GM12878 (cell line): ENCODE measurements at regions not wholly inside any gene's neighbourhood (a gene's known extent, or its start where the extent isn't known, plus 50 kb on each side); places are given as distances from the start of the nearest gene placed in this dataset.

Experiments
- ATAC-seq: fragments of 200-7000 bp; cut with Tn5 transposase; 3 replicates; pipeline ENCODE4 v1.9.1; 2020; ENCODE audit warnings: mild to moderate bottlenecking, moderate library complexity
- BruUV-seq: library from RNA; stranded (reverse); fragments of 400-500 nt; replicated peaks from 2 replicates; lab custom pipeline; 2021; lab: Mats Ljungman, UMichigan
- CTCF ChIA-PET: fragments of 300-600 bp; sonication (Branson Sonifier 250); formaldehyde crosslinking; extraction: SDS; loops from one replicate; lab custom pipeline; 2021; ENCODE audit warnings: inconsistent platforms; lab: Yijun Ruan, JAX
- POLR2A ChIA-PET: fragments of 350-600 bp; formaldehyde crosslinking; extraction: SDS; loops from one replicate; lab custom pipeline; 2021; ENCODE audit warnings: inconsistent platforms; lab: Charles Lee
- RAD21 ChIA-PET: fragments of 300-600 bp; sonication (Branson Sonifier 250); formaldehyde crosslinking; loops from one replicate; lab custom pipeline; 2023; ENCODE audit warnings: antibody characterized with exemption; ENCODE audit not compliant: unreplicated experiment; lab: Charles Lee
- SMC1A ChIA-PET: fragments of 300-600 bp; sonication (Branson Sonifier 250); formaldehyde crosslinking; loops from one replicate; lab custom pipeline; 2023; ENCODE audit not compliant: unreplicated experiment, uncharacterized antibody; lab: Charles Lee
- DNase-seq: peaks from one replicate; pipeline ENCODE4 v3.0.0-alpha.2; 2011; ENCODE audit warnings: low read depth, low spot score
- FAIRE-seq: peaks from 3 replicates; lab custom pipeline; 2011; peaks lifted over from hg19 to GRCh38; lab: Jason Lieb, UNC
- H2AFZ ChIP-seq: 2 replicates; pipeline ENCODE4 v1.6.0; 2011; ENCODE audit warnings: low read depth, low read length, control low read depth; ENCODE audit not compliant: control insufficient read depth
- H3K27ac ChIP-seq: 2 replicates; pipeline ENCODE4 v1.5.1; 2011; ENCODE audit warnings: control low read depth; ENCODE audit not compliant: control insufficient read depth, insufficient read depth
- H3K27me3 ChIP-seq, 2 experiments: replicated peaks in 1 of 2; 2 replicates each; pipeline versions ENCODE4 v1.6.0 to v1.6.1; 2011; ENCODE audit warnings: low read length in 1 of 2; ENCODE audit not compliant: control insufficient read depth in 2 of 2, insufficient read depth in 2 of 2
- H3K36me3 ChIP-seq, 2 experiments: 2 replicates each; pipeline ENCODE4 v1.5.1; 2011; ENCODE audit warnings: low read length in 1 of 2; ENCODE audit not compliant: control insufficient read depth in 2 of 2, insufficient read depth in 2 of 2
- H3K4me1 ChIP-seq: 2 replicates; pipeline ENCODE4 v1.6.1; 2011; ENCODE audit warnings: mild to moderate bottlenecking, low read length, moderate library complexity, mixed read lengths; ENCODE audit not compliant: control insufficient read depth, insufficient read depth
- H3K4me2 ChIP-seq: 2 replicates; pipeline ENCODE4 v1.6.0; 2011; ENCODE audit warnings: control low read depth; ENCODE audit not compliant: control insufficient read depth, insufficient read depth
- H3K4me3 ChIP-seq: fragments of 200-600 bp; sonication (generic); 2 replicates; pipeline ENCODE4 v1.5.1; 2016
- H3K79me2 ChIP-seq: 2 replicates; pipeline ENCODE4 v1.6.0; 2011; ENCODE audit warnings: low read length; ENCODE audit not compliant: control insufficient read depth, insufficient read depth
- H3K9ac ChIP-seq: 2 replicates; pipeline ENCODE4 v1.8.0; 2011; ENCODE audit warnings: low read length, control low read depth, mixed read lengths; ENCODE audit not compliant: control insufficient read depth, insufficient read depth
- H3K9me3 ChIP-seq: replicated peaks from 3 replicates; pipeline ENCODE4 v1.5.1; 2011; ENCODE audit warnings: mild to moderate bottlenecking, low read length; ENCODE audit not compliant: control insufficient read depth, insufficient read depth
- H4K20me1 ChIP-seq: 2 replicates; pipeline ENCODE4 v1.6.0; 2011; ENCODE audit not compliant: control insufficient read depth, insufficient read depth
- CBX5 ChIP-seq: sonication (generic); IDR thresholded peaks from 2 replicates; pipeline ENCODE4 v1.6.1; 2016; ENCODE audit warnings: low read depth, moderate library complexity, mild to moderate bottlenecking, inconsistent platforms
- DPF2 ChIP-seq: fragments of 450-650 bp; IDR thresholded peaks from 2 replicates; pipeline ENCODE4 v1.6.1; 2017; ENCODE audit warnings: mild to moderate bottlenecking
- E2F4 ChIP-seq: IDR thresholded peaks from 2 replicates; pipeline ENCODE4 v1.6.1; 2012; ENCODE audit warnings: low read depth, low read length, improper control_type of control experiment
- EGR1 ChIP-seq, 2 experiments: IDR thresholded peaks; 1 replicate in 1 of 2; 2 replicates in 1 of 2; pipeline ENCODE4 v1.6.1; 2011 to 2012; ENCODE audit warnings: low read depth in 2 of 2, low read length in 2 of 2, borderline replicate concordance in 1 of 2, mild to moderate bottlenecking in 1 of 2, moderate library complexity in 1 of 2
- JUND ChIP-seq: IDR thresholded peaks from 2 replicates; pipeline ENCODE4 v1.6.1; 2012; ENCODE audit warnings: low read depth, mild to moderate bottlenecking, low read length, improper control_type of control experiment, moderate library complexity
- KAT2A ChIP-seq: conservative IDR thresholded peaks from 2 replicates; pipeline ENCODE4 v1.6.1; 2011; ENCODE audit warnings: low read depth, low read length; ENCODE audit not compliant: control insufficient read depth
- MLLT1 ChIP-seq: fragments of 450-650 bp; IDR thresholded peaks from 2 replicates; pipeline ENCODE4 v1.6.1; 2016; ENCODE audit warnings: mild to moderate bottlenecking
- PAX5 ChIP-seq: IDR thresholded peaks from 2 replicates; pipeline ENCODE4 v1.6.1; 2011; ENCODE audit warnings: low read depth, low read length, borderline replicate concordance
- STAT3 ChIP-seq: IDR thresholded peaks from 2 replicates; pipeline ENCODE4 v1.6.1; 2011; ENCODE audit warnings: low read depth, low read length, improper control_type of control experiment
- TARDBP ChIP-seq: IDR thresholded peaks from 2 replicates; pipeline ENCODE4 v1.6.1; 2016; ENCODE audit warnings: borderline replicate concordance
- ZBTB33 ChIP-seq: fragments of 450-650 bp; IDR thresholded peaks from 2 replicates; pipeline ENCODE4 v1.6.1; 2017; ENCODE audit warnings: mild to moderate bottlenecking
- ZNF207 ChIP-seq: fragments of 450-650 bp; IDR thresholded peaks from 2 replicates; pipeline ENCODE4 v1.6.1; 2014; ENCODE audit warnings: antibody characterized with exemption, mild to moderate bottlenecking, borderline replicate concordance
- ZNF24 ChIP-seq: fragments of 450-650 bp; IDR thresholded peaks from 2 replicates; pipeline ENCODE4 v1.6.1; 2017; ENCODE audit warnings: antibody characterized with exemption, mild to moderate bottlenecking
- WGBS: methylation state at CpG from one replicate; pipeline ENCODE4 v1.1.6; 2016; ENCODE audit warnings: low lambda C conversion rate; ENCODE audit not compliant: insufficient replicate concordance, insufficient coverage; ENCODE audit errors: missing lambda C conversion rate; 5-methylcytosine and 5-hydroxymethylcytosine counted together
- in situ Hi-C: fragments of 300-500 bp; cut with MboI; formaldehyde crosslinking; loops from 9 replicates; pipeline ENCODE4 v1.14.3; 2018; ENCODE audit warnings: mixed read lengths
- intact Hi-C: fragments of 100-400 bp; cut with micrococcal nuclease; formaldehyde crosslinking; loops from one replicate; pipeline ENCODE4 v1.14.2; 2022; ENCODE audit not compliant: unreplicated experiment

GRCh38 chr20:43809206-43809819, 82.5 kb upstream of the GTSF1L start:
- CTCF ChIA-PET, result no interaction called here
- FAIRE-seq (no peak), DNase-seq (no peak), ATAC-seq (no peak)
- TF ChIP-seq CBX5 (peak; percentile 71; the same call in 1 of the 2 replicates), STAT3 (no peak)
- Histone ChIP-seq H3K9ac (no peak overlapping the region), H3K27me3 (no peaks in the 10 kb centered on the region), H3K27ac (no peak overlapping the region), H3K36me3 (no peaks in the 10 kb centered on the region), H3K9me3 (peaks cover 6% of the 10 kb centered on the region; the same call in 2 of the 3 replicates), H3K79me2 (no peaks in the 10 kb centered on the region), H2AFZ (no peak overlapping the region), H3K4me2 (no peak overlapping the region), H3K4me1 (no peaks in the 10 kb centered on the region), H3K4me3 (no peak overlapping the region), H4K20me1 (no peaks in the 10 kb centered on the region)
- RAD21 ChIA-PET, result no interaction called here
- intact Hi-C loops (no loop called here), in situ Hi-C loops (no loop called here)
- no TSS peak for BruUV-seq
- SMC1A ChIA-PET, result interaction anchor here (1.2 kb wide), 1 partner anchor 15 kb away, joined by 3 read pairs; no protein-coding TSS in a partner anchor
- POLR2A ChIA-PET, result interaction anchor here (0.6 kb wide), 1 partner anchor 187 kb away, joined by 3 read pairs; no protein-coding TSS in a partner anchor
- WGBS, result 47% methylated on average over 4 of the region's 4 CpGs

GRCh38 chr20:43804781-43805180, 78.0 kb upstream of the GTSF1L start:
- peaks cover 3% of the 10 kb centered on the region; the same call in 2 of the 3 replicates for H3K9me3 ChIP-seq
- TF ChIP-seq ZBTB33 (no peak), TARDBP (no peak), KAT2A (no peak), ZNF24 (no peak), ZNF207 (no peak), EGR1 (IDR thresholded peaks at IDR 0.05; ENCODE audit: borderline replicate concordance in 1 of 2, low read depth in 2 of 2, low read length in 2 of 2) (no peak), PAX5 (no peak), MLLT1 (no peak), DPF2 (no peak), JUND (no peak), E2F4 (no peak)
- in situ Hi-C loops, result no loop called here
- intact Hi-C loops, result no loop called here
- ATAC-seq (no peak), FAIRE-seq (peak; percentile 41), DNase-seq (no peak)
- ChIA-PET SMC1A (interaction anchor here (0.6 kb wide), 1 partner anchor 11 kb away, joined by 3 read pairs; no protein-coding TSS in a partner anchor), CTCF (no interaction called here), POLR2A (no interaction called here), RAD21 (interaction anchor here (1.3 kb wide), 1 partner anchor 54 kb away, joined by 3 read pairs; no protein-coding TSS in a partner anchor)
- no peaks in the 10 kb centered on the region for H3K27me3 ChIP-seq
- H3K27ac ChIP-seq, result no peak overlapping the region
- no peaks in the 10 kb centered on the region for H4K20me1 ChIP-seq
- peaks cover 8% of the 10 kb centered on the region for H3K4me1 ChIP-seq
- no peak overlapping the region for H2AFZ ChIP-seq
- WGBS, result 61% methylated on average over 5 of the region's 5 CpGs
- no peak overlapping the region for H3K4me2 ChIP-seq
- H3K4me3 ChIP-seq, result no peak overlapping the region
- no TSS peak for BruUV-seq
- no peak overlapping the region for H3K9ac ChIP-seq
- H3K79me2 ChIP-seq, result no peaks in the 10 kb centered on the region
- H3K36me3 ChIP-seq, result no peaks in the 10 kb centered on the region
